Activated CD4-positive, CD25-positive, alpha-beta regulatory T cell (primary cell): ENCODE measurements at regions not wholly inside any gene's neighbourhood (a gene's known extent, or its start where the extent isn't known, plus 50 kb on each side); places are given as distances from the start of the nearest gene placed in this dataset.

Experiments
- DNase-seq, 4 experiments: peaks; one replicate each; lab custom pipeline; 2025; lab: John Stamatoyannopoulos, UW

- DNase-seq: no peak
Observed at GRCh38 chr18:44143072-44143471, 537.6 kb upstream of the SETBP1 start.

DNA sequence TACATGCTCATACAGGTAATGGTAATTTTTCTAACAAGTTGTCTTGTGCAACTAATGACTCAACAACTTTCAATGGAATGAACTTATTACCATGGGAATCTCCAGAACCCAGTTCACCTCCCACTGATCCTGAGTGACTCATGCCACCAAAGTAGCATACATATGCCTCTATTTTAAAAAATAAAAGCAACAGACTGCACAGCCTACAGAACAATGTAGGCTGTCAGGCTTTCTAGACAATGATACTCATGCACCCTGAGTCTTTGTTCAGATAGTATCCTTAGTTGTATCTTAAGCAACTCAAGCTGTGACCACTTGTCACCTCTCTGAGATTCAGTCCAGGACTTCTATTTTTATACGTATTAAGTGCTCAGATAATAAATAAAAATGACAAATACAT is 531.0 kb upstream of the SETBP1 start:
- no peak for DNase-seq

DNA sequence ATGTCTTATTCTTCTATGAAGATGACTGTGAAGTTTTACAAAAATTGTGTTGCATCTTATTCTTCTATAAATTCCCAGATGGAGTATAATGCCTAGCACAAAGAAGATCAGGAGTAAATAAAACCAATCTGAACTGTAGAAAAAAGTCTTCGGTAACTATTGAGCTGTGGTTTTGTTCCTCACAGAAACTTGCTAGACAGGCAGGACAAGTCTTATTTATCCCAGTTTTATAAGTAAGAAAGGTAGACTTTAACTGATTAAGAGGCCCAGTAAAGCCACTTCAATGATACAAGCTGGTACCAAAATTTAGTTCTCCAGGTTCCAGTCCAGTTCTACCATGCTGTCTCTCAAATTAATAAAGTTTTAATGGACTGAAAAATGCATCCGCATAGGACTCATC is 526.7 kb upstream of the SETBP1 start:
- no peak for DNase-seq

- DNase-seq: no peak
Observed at GRCh38 chr18:44156126-44156525, 524.6 kb upstream of the SETBP1 start.

DNA sequence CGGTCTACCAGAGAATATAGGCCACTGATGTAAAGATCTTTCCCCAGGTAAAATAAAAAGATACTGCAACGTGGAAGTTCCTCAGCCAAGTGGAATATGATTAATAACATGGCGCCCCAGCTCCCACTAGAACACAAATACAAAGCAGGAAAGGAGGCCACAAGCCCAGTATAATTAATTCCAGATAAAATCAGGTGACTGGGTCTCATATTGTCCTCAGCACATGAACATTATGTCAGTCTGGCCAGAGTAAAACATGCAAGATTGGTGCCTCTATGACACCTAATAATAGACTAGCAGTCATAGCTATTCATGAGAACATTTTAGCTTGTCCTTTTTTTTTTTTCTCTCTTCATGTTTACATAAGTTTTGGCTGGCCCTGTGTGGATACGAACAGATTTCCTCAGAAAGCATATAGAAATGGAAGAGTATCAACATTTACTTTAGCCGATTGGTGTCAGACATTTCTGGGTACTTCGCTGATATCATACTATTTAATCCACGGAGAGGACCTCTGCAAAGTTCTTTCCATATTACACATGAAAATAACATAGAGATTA is 523.8 kb upstream of the SETBP1 start:
- DNase-seq: no peak

DNA sequence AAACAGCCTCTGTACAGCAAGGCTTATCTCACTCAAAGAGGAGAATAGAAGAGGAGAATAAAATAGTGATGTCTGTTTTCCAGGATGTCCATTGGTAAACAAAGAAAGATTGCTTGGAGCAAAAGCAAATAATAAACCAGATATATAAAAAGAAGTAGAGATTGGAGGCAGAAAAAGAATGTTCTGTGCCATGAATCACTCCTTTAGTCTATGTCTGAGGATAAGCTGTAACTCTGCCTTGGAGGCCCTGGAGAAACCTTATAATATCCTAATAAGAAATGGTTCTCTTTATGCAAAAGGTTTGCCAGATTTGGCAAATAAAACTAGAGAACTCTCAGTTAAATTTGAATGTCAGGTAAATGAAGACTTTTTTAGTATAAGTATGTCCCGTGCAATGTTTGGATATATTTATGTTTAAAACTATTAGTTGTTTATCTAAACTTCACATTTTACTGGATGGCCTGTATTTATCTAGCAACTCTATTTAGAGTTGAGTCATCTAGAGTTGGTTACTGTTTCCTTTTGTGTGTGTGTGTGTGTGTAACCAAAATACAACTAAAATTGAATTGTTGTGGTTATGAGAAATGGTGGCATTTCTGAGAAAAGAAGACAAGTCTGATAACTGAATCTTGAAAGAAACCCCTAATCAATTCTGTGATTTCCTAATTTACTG is 510.3 kb upstream of the SETBP1 start:
- no peak for DNase-seq

DNA sequence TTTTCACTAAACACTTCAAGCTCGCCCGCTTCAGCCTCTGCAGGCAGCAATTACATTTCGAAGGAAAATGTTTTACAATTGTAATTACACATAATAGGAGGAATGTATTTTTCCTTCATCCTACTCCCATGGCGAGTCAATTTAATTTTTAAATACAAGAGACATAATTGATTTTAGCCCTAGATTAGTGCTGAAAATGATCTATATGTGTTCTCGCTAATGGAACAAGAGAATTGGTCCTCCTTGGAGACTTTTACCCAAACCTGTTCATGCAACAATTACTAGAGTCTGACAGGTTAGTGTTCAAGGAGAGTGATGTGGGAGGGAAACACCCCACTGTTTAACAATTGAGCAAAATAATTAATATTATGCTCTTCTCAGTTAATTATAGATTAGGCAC is 509.4 kb upstream of the SETBP1 start:
- DNase-seq: no peak

- DNase-seq: no peak
Observed at GRCh38 chr18:44175891-44176290, 504.8 kb upstream of the SETBP1 start.

DNA sequence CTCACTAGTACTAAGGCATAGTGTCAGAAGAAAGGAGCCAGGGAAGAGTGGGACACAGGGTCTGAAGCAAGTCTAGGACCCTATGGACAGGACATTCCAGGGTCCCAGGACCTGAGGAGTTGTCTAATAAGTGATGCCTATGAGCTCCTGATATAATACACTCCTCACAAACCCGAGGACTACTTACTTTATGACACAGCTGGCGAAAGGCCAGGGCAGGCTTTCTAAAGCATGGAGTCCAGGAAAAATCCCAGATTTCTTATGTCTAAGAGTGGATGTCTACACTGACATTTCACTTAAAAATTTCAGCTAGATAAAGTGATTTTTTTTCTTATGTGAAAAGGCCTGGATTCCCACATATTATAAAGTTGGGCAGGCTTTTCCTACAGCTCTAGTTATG is 502.2 kb upstream of the SETBP1 start:
- DNase-seq: no peak

DNA sequence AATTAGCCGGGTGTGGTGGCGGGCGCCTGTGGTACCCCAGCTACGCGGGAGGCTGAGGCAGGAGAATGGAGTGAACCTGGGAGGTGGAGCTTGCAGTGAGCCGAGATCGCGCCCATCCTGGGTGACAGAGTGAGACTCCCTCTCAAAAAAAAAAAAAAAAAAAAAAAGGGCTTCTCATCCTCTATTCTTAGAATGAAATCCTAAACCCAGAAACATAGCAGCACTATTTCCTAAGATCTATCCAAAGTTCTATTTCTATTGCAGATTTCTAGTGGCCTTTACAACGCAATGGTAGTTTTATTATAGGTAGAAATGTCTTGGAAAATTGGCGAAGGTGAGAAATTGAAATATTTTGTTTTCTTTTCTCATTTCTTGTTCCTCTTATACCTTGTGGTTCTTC is 501.0 kb upstream of the SETBP1 start:
- no peak for DNase-seq

DNA sequence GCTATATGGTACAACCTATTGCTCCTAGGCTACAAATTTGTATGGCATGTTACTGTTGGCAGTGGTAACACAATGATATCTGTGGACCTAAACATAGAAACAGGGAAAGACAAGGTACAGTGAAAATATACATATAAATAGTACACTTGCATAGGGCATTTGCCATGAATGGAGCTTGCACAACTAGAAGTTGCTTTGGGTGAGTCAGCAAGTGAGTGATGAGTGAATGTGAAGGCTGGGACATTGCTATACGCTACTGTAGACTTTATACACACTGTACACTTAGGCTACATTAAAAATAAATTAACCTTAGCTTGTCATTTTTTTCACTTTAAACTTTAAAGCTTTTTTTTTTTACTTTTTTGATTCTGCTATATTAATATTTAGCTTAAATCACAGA is 500.0 kb upstream of the SETBP1 start:
- DNase-seq: no peak

DNA sequence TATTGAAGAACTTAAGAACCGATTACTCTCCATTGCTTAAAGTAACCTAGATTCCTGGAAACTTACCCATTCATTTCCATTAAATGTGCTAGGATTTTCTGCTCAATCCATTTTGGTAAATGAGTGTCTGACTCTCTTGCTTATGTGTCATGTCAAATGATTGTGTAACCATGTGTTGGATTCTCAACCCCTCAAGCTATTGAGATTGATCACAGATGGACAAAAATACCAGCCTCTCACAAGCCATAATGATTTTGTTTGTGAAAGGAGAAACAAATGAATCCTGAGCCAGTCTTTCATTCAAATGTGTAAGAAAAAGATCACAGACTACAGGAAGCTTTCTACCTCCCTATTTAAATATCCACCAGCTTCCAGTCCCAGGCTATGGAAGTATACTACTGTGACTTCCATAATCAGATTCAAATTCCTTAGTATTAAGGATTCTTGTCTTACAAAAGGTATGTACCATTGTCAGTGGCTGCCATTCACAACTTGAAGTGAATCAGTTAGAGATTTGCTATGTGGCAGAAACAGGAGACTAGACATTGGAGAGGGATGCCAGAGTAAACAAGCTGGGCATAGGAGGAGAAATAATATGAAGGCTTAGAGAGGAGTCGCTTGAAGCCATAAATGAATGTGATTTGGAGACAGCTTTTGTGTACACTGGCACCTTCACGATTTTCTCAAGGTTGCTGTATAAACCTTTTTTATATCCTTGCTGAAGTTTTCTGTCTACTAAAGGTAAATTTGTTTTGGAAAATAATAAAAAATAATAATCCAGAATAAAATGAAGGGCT is 498.5 kb upstream of the SETBP1 start:
- DNase-seq: no peak

- DNase-seq: no peak
Observed at GRCh38 chr18:44186001-44186400, 494.7 kb upstream of the SETBP1 start.

- DNase-seq: no peak
Observed at GRCh38 chr18:44187090-44187489, 493.6 kb upstream of the SETBP1 start.

DNA sequence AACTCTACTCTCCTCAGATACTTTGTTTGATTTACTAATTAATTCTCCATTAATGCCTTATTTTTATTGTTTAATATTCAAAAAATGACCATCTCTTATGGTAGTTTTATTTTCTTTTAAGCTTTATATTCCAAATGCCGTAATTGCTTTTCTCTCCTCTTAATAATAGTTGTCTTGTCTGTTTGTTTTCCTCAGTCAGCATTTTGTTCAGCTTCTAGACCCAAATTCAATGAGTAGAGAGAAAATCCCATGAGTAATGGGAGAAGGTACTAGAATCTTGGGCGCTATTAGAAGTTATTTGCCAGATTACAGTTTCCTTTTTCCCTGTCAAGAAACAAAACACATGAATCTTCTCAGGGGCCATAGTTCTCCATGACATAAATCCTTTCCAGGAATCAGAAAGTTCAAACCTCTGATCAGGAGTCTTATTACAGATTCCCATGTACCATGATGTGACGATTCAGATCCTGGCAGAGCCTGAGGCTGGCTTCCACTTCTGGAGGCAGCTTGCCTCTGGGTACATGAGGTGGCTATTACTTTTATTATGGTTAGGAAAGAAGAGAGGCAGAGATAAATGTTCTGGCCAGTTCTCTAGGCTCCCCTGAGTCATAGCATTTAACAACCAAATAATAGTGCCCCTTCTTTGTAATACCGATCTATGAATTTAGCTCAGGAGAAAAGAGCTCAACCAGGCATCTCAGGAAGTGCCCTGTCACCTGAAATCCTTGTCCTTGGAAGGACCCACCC is 485.1 kb upstream of the SETBP1 start:
- DNase-seq: no peak

GRCh38 chr18:44197832-44198611 is 482.7 kb upstream of the SETBP1 start:
- DNase-seq: no peak

GRCh38 chr18:44198612-44199284 is 481.9 kb upstream of the SETBP1 start:
- DNase-seq: no peak

- no peak for DNase-seq
Observed at GRCh38 chr18:44213293-44213692, 467.4 kb upstream of the SETBP1 start.

DNA sequence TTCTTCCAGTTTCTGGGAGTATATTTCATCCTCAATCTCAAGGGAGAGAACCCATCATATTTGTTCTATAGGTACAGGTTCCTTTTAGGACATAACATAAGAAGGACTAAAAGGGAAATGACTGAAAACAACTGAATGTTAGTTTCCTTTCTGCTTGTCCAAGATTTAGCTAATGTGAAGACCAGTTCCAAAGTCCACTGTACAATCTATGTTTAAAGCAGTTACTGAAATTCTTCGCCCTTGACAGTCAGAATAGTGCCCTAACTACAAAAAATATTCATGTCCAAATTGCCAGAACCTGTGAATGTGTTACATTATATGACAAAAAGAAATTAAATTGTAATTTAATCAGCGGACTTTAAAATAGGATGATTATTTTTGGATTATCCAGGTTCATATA is 466.3 kb upstream of the SETBP1 start:
- DNase-seq: no peak

GRCh38 chr18:44216169-44216568 is 464.5 kb upstream of the SETBP1 start:
- DNase-seq: no peak

GRCh38 chr18:44227501-44227900 is 453.2 kb upstream of the SETBP1 start:
- no peak for DNase-seq
